Neutrophil (primary cell): ENCODE measurements at regions not wholly inside any gene's neighbourhood (a gene's known extent, or its start where the extent isn't known, plus 50 kb on each side); places are given as distances from the start of the nearest gene placed in this dataset.

Experiments used
- H3K27ac ChIP-seq: fragments of 200-600 bp; sonication (generic); 2 replicates; pipeline ENCODE4 v1.5.1; 2016; ENCODE audit warnings: mild to moderate bottlenecking, moderate library complexity
- H3K27me3 ChIP-seq: fragments of 200-600 bp; sonication (generic); 2 replicates; pipeline ENCODE4 v1.6.0; 2016; ENCODE audit warnings: mild to moderate bottlenecking
- H3K36me3 ChIP-seq: fragments of 200-600 bp; sonication (generic); 2 replicates; pipeline ENCODE4 v1.5.1; 2017
- H3K4me1 ChIP-seq, 2 experiments: fragments of 200-600 bp in 1 of 2; sonication (generic) in 1 of 2; 1 replicate in 1 of 2; 2 replicates in 1 of 2; pipeline versions ENCODE4 v1.5.1 to v1.6.1; 2013 to 2016; ENCODE audit warnings: low read depth in 1 of 2, low read length in 1 of 2, mild to moderate bottlenecking in 1 of 2, moderate library complexity in 1 of 2; ENCODE audit not compliant: control insufficient read depth in 1 of 2, insufficient read depth in 1 of 2
- H3K4me3 ChIP-seq, 2 experiments: fragments of 200-600 bp in 1 of 2; sonication (generic) in 1 of 2; 1 replicate in 1 of 2; 2 replicates in 1 of 2; pipeline ENCODE4 v1.5.1; 2013 to 2016; ENCODE audit warnings: low read depth in 1 of 2, low read length in 1 of 2, mild to moderate bottlenecking in 1 of 2, moderate library complexity in 1 of 2
- H3K9me3 ChIP-seq: fragments of 200-600 bp; sonication (generic); 2 replicates; pipeline ENCODE4 v1.5.1; 2016
- TF ChIP-seq, protein P1 (sequence below): fragments of 200-600 bp; sonication (generic); IDR thresholded peaks from 2 replicates; pipeline ENCODE4 v1.5.1; 2016; ENCODE audit warnings: antibody characterized with exemption

DNA sequence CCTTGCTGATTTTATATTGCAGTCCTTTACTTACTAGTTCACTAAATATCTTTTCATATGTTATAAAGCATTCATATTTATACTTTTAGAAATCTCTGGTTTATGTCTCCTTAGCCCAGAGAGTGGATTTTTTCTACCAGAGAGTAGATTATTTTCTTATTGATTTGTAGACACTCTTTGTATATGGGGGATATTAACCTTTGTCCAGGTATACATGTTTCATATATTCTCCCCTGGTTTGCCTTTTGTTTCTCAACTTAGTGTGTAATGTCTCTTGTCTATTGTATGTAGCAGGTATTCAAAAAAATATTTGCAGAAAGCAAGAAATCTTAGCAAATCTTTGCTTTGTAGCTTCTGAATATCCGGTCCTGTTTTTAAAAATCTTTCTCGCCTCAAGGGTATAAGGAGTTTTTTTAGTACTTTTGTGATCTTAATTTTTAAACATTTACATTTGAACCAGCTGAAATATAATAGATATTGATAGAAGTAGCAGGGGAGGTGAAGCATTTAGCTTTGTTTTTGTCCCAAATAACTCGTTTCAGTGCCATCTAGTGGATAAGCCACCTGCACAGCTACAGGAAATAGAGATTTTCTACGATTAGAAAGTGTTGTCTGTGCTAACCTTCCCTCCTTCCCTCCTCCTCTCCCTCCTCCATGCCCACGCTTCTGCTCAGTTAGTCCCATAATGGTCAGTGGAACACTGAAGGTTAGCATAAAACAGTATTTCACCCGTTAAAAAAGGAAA lies 97.0 kb downstream of the PHETA1 start:
- no peak overlapping the region for H3K4me3 ChIP-seq
- H3K36me3 ChIP-seq: no peaks in the 10 kb centered on the region
- H3K9me3 ChIP-seq: no peaks in the 10 kb centered on the region
- no peaks in the 10 kb centered on the region for H3K27me3 ChIP-seq
- H3K4me1 ChIP-seq: peaks cover 0 to 5% of the 10 kb centered on the region in 2 experiments
- TF ChIP-seq, protein P1, sequence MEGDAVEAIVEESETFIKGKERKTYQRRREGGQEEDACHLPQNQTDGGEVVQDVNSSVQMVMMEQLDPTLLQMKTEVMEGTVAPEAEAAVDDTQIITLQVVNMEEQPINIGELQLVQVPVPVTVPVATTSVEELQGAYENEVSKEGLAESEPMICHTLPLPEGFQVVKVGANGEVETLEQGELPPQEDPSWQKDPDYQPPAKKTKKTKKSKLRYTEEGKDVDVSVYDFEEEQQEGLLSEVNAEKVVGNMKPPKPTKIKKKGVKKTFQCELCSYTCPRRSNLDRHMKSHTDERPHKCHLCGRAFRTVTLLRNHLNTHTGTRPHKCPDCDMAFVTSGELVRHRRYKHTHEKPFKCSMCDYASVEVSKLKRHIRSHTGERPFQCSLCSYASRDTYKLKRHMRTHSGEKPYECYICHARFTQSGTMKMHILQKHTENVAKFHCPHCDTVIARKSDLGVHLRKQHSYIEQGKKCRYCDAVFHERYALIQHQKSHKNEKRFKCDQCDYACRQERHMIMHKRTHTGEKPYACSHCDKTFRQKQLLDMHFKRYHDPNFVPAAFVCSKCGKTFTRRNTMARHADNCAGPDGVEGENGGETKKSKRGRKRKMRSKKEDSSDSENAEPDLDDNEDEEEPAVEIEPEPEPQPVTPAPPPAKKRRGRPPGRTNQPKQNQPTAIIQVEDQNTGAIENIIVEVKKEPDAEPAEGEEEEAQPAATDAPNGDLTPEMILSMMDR: no peak
- H3K27ac ChIP-seq: no peak overlapping the region

DNA sequence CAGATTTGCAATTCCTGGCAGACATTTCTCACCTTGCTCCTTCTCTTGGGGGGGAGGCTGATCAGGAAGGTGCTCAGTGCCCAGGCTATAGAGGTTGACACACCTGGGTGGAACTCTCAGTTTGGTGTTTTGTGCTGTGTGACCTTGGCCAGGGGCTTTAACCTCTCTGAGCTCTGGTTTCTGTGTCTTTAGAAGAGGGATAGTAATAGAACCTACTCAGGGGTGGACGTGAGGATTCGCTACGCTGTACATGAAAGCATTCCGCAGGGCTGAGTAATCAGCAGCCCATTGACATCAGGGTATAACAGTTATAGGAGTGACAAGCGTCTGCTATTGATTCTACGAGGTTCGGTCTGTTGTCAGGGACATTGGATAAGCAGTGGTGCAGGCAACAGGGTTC lies 98.1 kb downstream of the PHETA1 start:
- Histone ChIP-seq H3K27me3 (no peaks in the 10 kb centered on the region), H3K4me3 (no peak overlapping the region)

DNA sequence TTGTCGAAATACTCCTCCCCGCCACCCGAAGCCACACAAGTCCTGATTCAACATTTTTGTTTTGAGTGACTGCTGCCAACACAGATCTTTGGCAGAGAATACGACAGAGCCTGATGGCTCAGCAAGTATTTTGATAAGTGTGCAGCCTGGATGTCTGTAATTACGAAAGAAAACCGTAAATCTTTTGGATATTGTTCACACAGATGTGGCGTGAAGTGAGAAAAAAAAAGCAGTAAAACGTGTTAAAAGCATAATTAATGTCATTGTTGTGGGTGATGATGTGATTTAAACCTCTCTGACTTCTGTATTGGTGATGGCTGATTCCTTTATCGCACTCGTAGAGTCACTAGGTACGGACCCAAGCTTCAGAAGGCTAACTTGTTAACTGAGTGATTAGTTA lies 98.7 kb downstream of the PHETA1 start:
- Histone ChIP-seq H3K4me1 (peaks cover 0 to 5% of the 10 kb centered on the region in 2 experiments), H3K27me3 (no peaks in the 10 kb centered on the region), H3K27ac (no peak overlapping the region), H3K9me3 (no peaks in the 10 kb centered on the region), H3K36me3 (no peaks in the 10 kb centered on the region), H3K4me3 (no peak overlapping the region)
- TF ChIP-seq, protein P1: no peak

More for the DNA sequence above, 98.1 kb downstream of the PHETA1 start:
- TF ChIP-seq, protein P1: no peak
- Histone ChIP-seq H3K4me1 (peaks cover 0 to 5% of the 10 kb centered on the region in 2 experiments), H3K36me3 (no peaks in the 10 kb centered on the region), H3K9me3 (no peaks in the 10 kb centered on the region), H3K27ac (no peak overlapping the region)

DNA sequence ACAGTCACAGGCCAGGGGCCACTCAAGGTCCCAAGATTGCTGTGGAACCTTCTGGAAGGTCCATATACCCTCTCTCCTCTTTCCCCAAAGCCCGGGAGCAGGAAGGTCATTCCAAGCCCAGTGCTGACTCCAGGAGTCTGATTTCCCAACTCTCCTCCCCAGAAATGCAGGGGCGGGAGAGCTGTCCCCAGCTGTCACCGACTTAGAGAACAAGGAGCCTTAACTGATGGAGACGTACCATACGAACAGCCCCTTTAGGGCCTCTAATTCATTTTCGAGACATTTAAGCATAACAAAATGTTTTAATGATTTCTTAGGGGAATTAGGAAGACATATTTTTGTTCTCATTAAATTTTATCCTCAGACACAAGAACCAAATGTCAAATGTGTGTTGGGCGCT lies 99.2 kb downstream of the PHETA1 start:
- peaks cover 0 to 5% of the 10 kb centered on the region in 2 experiments for H3K4me1 ChIP-seq
- no peaks in the 10 kb centered on the region for H3K9me3 ChIP-seq
- H3K27ac ChIP-seq: no peak overlapping the region
- H3K27me3 ChIP-seq: no peaks in the 10 kb centered on the region
- no peak overlapping the region for H3K4me3 ChIP-seq
- H3K36me3 ChIP-seq: no peaks in the 10 kb centered on the region
- TF ChIP-seq, protein P1: no peak

DNA sequence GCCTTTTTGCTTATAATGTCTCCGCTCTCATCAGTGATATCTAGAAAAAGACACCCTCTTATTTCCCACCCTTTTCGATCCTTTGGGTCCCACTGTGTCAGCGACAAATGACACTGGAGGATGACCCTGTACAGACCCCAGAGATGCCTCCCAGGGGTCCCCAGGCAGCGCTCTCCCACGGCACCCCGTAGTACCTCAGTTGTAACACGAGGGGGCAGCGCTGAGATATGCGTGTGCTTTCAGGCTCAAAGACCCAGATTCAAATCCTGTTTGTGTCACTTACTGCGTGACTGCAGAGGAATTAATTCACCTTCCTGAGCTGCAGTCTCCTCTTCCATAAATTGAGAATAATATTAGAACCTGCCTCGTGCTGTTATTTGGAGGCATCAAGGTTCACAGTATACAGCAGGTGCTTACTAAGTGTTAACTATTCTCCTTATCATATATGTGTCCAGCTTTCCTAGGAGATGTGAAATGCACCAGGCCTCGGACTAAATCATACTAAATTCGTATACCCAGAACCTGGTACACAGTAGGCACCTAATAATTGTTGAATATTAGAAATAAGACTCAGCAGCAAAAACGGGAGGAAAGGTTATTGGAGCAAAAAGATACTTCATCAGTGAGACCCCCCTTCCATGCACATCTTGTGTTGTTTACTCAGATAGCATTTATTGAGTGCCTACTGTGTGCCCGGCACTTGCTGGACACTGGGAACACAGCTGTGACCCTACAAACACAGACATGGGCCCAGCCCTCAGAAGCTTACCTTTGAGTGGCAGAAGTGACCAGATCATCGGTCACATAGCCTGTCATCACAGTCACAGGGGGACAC lies 99.9 kb downstream of the PHETA1 start:
- Histone ChIP-seq H3K9me3 (no peaks in the 10 kb centered on the region), H3K36me3 (no peaks in the 10 kb centered on the region), H3K27me3 (no peaks in the 10 kb centered on the region), H3K27ac (no peak overlapping the region), H3K4me1 (peaks cover 0 to 5% of the 10 kb centered on the region in 2 experiments), H3K4me3 (no peak overlapping the region)
- TF ChIP-seq, protein P1: peak; percentile 43
